HepG2 (cell line): ENCODE measurements at regions not wholly inside any gene's neighbourhood (a gene's known extent, or its start where the extent isn't known, plus 50 kb on each side); places are given as distances from the start of the nearest gene placed in this dataset.

Source experiments
- FOXP1 ChIP-seq, 2 experiments: fragments of 450-650 bp in 1 of 2; IDR thresholded peaks; 2 replicates each; pipeline ENCODE4 v1.6.1; 2017 to 2018; ENCODE audit warnings: antibody characterized with exemption in 1 of 2
- HOXA3 ChIP-seq: sonication (generic); formaldehyde crosslinking; IDR thresholded peaks from 2 replicates; pipeline ENCODE4 v1.5.0; 2020; ENCODE audit warnings: missing genetic modification reagents
- KDM1A ChIP-seq: IDR thresholded peaks from 2 replicates; pipeline ENCODE4 v1.6.1; 2016; ENCODE audit warnings: missing compliant biosample characterization
- MEF2D ChIP-seq: sonication (generic); formaldehyde crosslinking; IDR thresholded peaks from 2 replicates; pipeline ENCODE4 v1.5.1; 2020; ENCODE audit warnings: mild to moderate bottlenecking, missing genetic modification reagents
- NFKBIZ ChIP-seq: IDR thresholded peaks from 2 replicates; pipeline ENCODE4 v1.6.1; 2018; ENCODE audit warnings: missing genetic modification reagents, missing compliant biosample characterization
- NONO ChIP-seq, 2 experiments: fragments of 450-650 bp in 1 of 2; sonication (generic) in 1 of 2; formaldehyde crosslinking in 1 of 2; IDR thresholded peaks in 1 of 2; conservative IDR thresholded peaks in 1 of 2; 2 replicates each; pipeline versions ENCODE4 v1.6.1 to v1.8.0; 2017 to 2022; ENCODE audit warnings: mild to moderate bottlenecking in 1 of 2, missing genetic modification reagents in 1 of 2, moderate library complexity in 1 of 2
- NR2F6 ChIP-seq, 2 experiments: IDR thresholded peaks; 2 replicates each; pipeline ENCODE4 v1.6.1; 2016; ENCODE audit warnings: antibody characterized with exemption in 1 of 2, mild to moderate bottlenecking in 1 of 2
- POLR2G ChIP-seq: fragments of 200-400 bp; formaldehyde crosslinking; IDR thresholded peaks from 2 replicates; pipeline ENCODE4 v1.6.1; 2018; ENCODE audit warnings: mild to moderate bottlenecking, low read depth, low read length, moderate library complexity
- RFX1 ChIP-seq: fragments of 450-650 bp; IDR thresholded peaks from 2 replicates; pipeline ENCODE4 v1.6.1; 2017
- SIX4 ChIP-seq: sonication (generic); formaldehyde crosslinking; IDR thresholded peaks from 2 replicates; pipeline ENCODE4 v1.4.0; 2020; ENCODE audit warnings: missing genetic modification reagents
- SOX13 ChIP-seq, 3 experiments: fragments of 450-650 bp in 1 of 3; sonication (generic) in 1 of 3; formaldehyde crosslinking in 1 of 3; IDR thresholded peaks in 2 of 3; conservative IDR thresholded peaks in 1 of 3; 2 replicates each; pipeline versions ENCODE4 v1.5.0 to v1.6.1; 2016 to 2020; ENCODE audit warnings: antibody characterized with exemption in 1 of 3, mild to moderate bottlenecking in 1 of 3, missing compliant biosample characterization in 1 of 3, missing genetic modification reagents in 1 of 3, moderate library complexity in 1 of 3
- SRSF1 ChIP-seq: fragments of 200-400 bp; formaldehyde crosslinking; optimal IDR thresholded peaks from 2 replicates; pipeline ENCODE3; 2017; ENCODE audit warnings: mild to moderate bottlenecking, low read depth, low read length, moderate library complexity
- TAF1 ChIP-seq: sonication (generic); formaldehyde crosslinking; IDR thresholded peaks from 2 replicates; pipeline ENCODE4 v1.4.0; 2020; ENCODE audit warnings: missing genetic modification reagents
- THRA ChIP-seq: sonication (generic); formaldehyde crosslinking; IDR thresholded peaks from 2 replicates; pipeline ENCODE4 v1.4.0; 2020; ENCODE audit warnings: missing genetic modification reagents, borderline replicate concordance
- WIZ ChIP-seq: sonication (generic); formaldehyde crosslinking; IDR thresholded peaks from 2 replicates; pipeline ENCODE4 v1.5.1; 2020; ENCODE audit warnings: mild to moderate bottlenecking, missing genetic modification reagents
- ZBTB25 ChIP-seq: IDR thresholded peaks from 2 replicates; pipeline ENCODE4 v1.6.1; 2018; ENCODE audit warnings: missing genetic modification reagents
- ZNF558 ChIP-seq: sonication (generic); formaldehyde crosslinking; IDR thresholded peaks from 2 replicates; pipeline ENCODE4 v1.9.0; 2022; ENCODE audit warnings: mild to moderate bottlenecking, missing genetic modification reagents, borderline replicate concordance
- ZNF746 ChIP-seq: sonication (generic); formaldehyde crosslinking; IDR thresholded peaks from 2 replicates; pipeline ENCODE4 v1.8.0; 2022; ENCODE audit warnings: mild to moderate bottlenecking, missing genetic modification reagents
- TF ChIP-seq, protein P1 (sequence below): sonication (generic); formaldehyde crosslinking; IDR thresholded peaks from 2 replicates; pipeline ENCODE4 v1.5.1; 2020; ENCODE audit warnings: mild to moderate bottlenecking, missing genetic modification reagents
- TF ChIP-seq, protein P2 (sequence below): sonication (generic); formaldehyde crosslinking; IDR thresholded peaks from 2 replicates; pipeline ENCODE4 v1.5.0; 2020; ENCODE audit warnings: mild to moderate bottlenecking, missing genetic modification reagents

- TF ChIP-seq, protein P1, sequence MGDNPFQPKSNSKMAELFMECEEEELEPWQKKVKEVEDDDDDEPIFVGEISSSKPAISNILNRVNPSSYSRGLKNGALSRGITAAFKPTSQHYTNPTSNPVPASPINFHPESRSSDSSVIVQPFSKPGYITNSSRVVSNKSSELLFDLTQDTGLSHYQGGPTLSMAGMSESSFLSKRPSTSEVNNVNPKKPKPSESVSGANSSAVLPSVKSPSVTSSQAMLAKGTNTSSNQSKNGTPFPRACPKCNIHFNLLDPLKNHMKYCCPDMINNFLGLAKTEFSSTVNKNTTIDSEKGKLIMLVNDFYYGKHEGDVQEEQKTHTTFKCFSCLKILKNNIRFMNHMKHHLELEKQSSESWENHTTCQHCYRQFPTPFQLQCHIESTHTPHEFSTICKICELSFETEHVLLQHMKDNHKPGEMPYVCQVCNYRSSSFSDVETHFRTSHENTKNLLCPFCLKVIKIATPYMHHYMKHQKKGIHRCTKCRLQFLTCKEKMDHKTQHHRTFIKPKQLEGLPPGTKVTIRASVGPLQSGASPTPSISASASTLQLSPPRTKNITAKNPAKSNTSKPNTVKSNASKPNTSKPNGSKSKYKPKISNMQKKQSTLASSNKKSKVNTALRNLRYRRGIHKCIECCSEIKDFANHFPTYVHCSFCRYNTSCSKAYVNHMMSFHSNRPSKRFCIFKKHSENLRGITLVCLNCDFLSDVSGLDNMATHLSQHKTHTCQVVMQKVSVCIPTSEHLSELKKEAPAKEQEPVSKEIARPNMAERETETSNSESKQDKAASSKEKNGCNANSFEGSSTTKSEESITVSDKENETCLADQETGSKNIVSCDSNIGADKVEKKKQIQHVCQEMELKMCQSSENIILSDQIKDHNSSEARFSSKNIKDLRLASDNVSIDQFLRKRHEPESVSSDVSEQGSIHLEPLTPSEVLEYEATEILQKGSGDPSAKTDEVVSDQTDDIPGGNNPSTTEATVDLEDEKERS (CRISPR knock-in tag): 0 out of 2 replicates have a peak, but pooled peaks have one; percentile 34
- TF ChIP-seq SOX13 (IDR thresholded peaks at IDR 0.05) (peak; percentile 86), SOX13 (CRISPR knock-in tag; conservative IDR thresholded peaks at IDR 0.05 in 1 of 2, IDR thresholded peaks at IDR 0.05 in 1 of 2) (peak in 1 of 2 experiments; percentile 94; a peak in 2 of 4 replicates), KDM1A (CRISPR knock-in tag) (0 out of 2 replicates have a peak, but pooled peaks have one; percentile 26), POLR2G (peak; percentile 65), SRSF1 (no peak), HOXA3 (CRISPR knock-in tag) (peak; percentile 70; the same call in 1 of the 2 replicates), ZNF558 (CRISPR knock-in tag) (no peak), NONO (IDR thresholded peaks at IDR 0.05) (no peak), NONO (CRISPR knock-in tag; conservative IDR thresholded peaks at IDR 0.05) (peak; percentile 69), WIZ (no peak), THRA (CRISPR knock-in tag) (peak; percentile 77; the same call in 1 of the 2 replicates), ZBTB25 (CRISPR knock-in tag) (peak; percentile 58; the same call in 1 of the 2 replicates), RFX1 (no peak), NR2F6 (IDR thresholded peaks at IDR 0.05) (peak; percentile 99), NR2F6 (CRISPR knock-in tag; IDR thresholded peaks at IDR 0.05) (peak; percentile 97), ZNF746 (CRISPR knock-in tag) (peak; percentile 75; the same call in 1 of the 2 replicates), TAF1 (CRISPR knock-in tag) (peak; percentile 34; the same call in 1 of the 2 replicates), NFKBIZ (peak; percentile 22; the same call in 1 of the 2 replicates), FOXP1 (IDR thresholded peaks at IDR 0.05) (peak; percentile 75), FOXP1 (CRISPR knock-in tag; IDR thresholded peaks at IDR 0.05) (peak; percentile 96), MEF2D (CRISPR knock-in tag) (peak; percentile 63), SIX4 (CRISPR knock-in tag) (peak; percentile 50; the same call in 1 of the 2 replicates)
- TF ChIP-seq, protein P2, sequence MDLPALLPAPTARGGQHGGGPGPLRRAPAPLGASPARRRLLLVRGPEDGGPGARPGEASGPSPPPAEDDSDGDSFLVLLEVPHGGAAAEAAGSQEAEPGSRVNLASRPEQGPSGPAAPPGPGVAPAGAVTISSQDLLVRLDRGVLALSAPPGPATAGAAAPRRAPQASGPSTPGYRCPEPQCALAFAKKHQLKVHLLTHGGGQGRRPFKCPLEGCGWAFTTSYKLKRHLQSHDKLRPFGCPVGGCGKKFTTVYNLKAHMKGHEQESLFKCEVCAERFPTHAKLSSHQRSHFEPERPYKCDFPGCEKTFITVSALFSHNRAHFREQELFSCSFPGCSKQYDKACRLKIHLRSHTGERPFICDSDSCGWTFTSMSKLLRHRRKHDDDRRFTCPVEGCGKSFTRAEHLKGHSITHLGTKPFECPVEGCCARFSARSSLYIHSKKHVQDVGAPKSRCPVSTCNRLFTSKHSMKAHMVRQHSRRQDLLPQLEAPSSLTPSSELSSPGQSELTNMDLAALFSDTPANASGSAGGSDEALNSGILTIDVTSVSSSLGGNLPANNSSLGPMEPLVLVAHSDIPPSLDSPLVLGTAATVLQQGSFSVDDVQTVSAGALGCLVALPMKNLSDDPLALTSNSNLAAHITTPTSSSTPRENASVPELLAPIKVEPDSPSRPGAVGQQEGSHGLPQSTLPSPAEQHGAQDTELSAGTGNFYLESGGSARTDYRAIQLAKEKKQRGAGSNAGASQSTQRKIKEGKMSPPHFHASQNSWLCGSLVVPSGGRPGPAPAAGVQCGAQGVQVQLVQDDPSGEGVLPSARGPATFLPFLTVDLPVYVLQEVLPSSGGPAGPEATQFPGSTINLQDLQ: no peak
Measured at GRCh38 chr5:74500110-74500917, 140.2 kb downstream of the ENC1 start (continued).
